ENCODE measurements at regions not wholly inside any gene's neighbourhood (a gene's known extent, or its start where the extent isn't known, plus 50 kb on each side); places are given as distances from the start of the nearest gene placed in this dataset.

DNA sequence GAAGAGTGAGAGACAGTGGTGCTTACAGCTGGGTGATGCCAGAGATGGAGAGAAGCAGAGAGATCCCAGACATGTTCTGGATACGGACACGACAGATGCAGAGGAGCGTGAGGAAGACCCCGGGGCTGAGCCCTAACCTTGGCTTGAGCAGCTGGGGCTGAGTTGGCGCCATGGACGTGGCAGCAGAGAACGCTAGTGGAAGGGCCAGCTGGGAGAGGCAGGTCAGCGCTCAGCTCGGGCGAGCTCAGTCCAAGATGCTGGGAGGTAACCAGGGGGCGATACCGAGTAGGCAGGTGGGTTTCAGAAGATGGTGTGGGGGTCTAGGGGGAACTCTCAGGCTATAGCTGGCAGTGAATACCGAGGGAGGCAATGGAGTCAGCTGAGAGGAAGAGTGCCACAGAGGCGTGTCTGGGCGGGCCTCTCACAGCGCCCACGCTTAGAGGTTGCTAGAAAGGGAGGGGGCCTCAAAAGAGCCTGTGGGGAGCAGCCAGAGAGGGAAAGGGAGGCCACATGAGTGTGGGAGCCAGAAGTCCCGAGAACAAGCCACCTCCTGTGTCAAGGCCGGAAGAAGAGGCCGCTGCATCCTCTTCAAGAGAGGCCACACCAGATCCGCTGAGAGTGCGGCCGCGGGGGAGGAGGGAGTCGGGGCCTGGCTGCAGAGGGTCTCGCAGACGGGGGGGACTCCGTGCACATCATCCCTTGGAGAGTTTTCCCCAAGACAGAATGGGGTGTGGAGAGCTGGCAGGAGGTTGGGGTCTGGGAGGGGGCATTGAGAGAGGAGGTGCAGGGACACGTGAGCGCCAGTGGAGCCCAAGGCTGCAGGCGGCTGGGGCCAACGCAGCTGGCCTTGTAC is 57.0 kb upstream of the DIO3 start:
- no peak for DNase-seq (ENCODE audit: low read depth)

DNA sequence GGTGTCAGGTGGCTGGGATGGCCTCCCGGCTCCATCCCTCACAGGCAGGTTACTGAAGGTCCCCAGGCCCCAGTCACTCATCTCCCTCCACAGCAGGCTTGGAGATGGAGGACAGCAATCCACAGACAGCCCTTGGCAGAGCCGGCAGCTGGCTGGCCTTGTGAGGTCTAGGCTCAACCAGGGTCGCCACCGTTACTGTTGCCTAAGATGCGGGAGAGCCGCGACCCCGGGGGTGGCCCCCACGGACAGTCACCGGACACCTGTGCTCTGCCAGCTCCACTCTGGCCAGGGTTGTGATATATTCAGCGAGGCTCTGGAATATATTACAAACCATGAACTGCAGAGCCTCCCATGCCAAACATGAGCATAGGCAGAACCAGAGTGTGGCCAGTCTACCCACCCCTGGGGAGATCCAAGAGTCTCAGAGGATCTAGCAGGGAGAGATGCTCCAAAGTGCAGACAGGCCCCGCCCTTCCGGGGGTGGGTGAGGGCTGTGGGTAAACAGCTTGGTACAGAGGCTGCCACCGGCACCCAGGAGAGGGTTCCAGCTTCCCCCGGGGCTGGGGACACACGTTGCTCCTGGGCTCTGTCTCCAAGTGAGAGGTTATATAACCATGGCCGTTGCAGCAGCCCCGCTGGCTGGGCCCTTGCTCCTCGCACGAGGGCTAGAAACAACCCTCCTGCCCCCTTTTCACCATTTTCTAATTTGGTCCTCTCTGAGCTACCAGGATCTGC is 55.9 kb upstream of the DIO3 start:
- DNase-seq (ENCODE audit: low read depth) = no peak

DNA sequence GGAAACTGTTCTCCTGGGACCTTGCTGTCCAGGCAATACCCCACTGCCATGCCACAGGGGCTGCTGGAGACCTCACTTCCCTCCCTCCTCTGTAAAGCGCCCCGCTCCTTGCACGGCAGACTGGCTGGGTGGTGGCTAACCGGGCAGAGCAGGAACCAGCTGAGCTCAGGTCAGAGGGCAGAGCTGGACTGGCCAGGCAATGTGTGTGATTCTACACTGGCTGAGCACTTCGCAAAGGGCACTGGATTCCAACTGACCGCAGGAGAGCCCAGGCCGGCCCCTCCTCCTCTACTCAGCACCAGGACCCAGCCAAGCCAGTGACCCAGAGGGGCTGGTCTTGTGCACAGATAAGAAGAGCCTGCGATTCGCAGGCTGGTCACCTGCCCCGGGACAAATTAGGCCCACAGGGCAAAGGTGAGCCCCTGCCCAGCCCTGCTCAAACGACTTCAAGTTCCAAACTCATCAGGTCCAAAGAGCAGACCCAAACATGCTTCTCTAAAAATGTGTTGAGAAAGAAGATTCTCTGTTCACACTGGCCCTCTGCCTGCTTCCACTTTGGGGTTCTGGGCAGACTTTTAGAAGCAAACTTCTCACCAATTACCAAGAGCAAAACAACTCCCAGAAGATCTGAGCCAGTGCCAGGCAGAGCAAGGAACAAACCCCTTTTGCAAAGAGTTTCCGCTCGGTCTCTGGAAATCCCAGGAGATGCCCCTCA is 54.9 kb upstream of the DIO3 start:
- DNase-seq (ENCODE audit: low read depth) = no peak

DNA sequence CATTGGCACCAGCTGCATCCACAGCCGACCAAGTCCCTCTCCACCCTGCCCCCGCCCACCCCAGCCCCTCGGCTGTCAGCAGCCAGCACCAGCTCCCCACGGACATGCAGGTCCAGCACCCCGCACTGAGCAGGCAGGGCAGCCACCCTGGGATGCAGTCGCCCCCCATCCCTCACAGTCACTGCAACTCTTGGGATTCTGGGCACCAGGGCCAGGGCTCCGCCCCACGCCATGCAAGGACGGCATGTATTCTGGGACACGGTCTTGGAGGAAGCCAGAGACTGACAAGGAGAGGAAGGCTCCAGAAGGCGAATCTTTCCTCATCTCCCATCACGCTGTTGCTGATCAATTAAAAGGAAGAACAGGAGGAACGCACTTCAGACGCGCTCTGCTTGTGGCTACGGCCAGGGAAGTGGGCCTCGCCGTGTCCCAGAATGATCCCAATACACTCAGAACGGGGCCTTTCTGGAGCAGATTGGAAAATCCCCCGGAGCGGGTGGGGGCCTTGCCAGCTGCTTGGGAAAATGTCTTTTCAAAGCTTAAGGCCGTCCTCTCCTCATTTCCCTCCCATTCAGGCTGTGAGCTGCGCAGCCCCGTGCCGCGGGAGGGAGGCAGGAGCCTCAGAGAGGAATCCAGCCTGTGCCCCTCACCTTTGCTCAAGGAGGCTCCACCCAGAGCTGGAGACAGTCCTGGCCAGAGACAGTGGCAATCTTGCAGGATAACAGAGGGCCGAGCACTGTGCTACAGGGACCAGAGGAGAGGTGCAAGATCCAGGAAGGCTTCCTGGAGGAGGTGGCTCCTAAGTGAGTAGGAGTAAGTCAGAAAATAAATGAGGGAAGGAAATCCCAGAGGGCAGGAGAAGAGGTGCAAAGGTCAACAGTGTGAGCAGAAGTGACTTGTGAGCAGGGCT is 54.1 kb upstream of the DIO3 start:
- no peak for DNase-seq (ENCODE audit: low read depth)

DNA sequence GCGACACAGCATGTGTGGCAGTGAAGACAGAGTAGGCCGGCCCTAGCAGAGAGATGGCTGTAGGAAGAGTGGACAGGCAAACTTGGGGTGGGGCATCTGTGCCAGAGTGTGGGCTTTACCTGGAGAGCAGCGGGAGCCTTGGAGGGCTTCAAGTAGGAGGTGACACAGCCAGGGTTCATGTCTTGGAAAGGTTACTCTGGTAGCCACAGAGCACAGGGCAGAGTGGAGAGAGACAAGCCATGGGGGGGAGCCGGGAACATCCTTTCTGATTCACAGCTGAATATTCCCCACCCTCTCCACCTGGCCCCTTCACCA is 53.5 kb upstream of the DIO3 start:
- DNase-seq (ENCODE audit: low read depth) = no peak

DNA sequence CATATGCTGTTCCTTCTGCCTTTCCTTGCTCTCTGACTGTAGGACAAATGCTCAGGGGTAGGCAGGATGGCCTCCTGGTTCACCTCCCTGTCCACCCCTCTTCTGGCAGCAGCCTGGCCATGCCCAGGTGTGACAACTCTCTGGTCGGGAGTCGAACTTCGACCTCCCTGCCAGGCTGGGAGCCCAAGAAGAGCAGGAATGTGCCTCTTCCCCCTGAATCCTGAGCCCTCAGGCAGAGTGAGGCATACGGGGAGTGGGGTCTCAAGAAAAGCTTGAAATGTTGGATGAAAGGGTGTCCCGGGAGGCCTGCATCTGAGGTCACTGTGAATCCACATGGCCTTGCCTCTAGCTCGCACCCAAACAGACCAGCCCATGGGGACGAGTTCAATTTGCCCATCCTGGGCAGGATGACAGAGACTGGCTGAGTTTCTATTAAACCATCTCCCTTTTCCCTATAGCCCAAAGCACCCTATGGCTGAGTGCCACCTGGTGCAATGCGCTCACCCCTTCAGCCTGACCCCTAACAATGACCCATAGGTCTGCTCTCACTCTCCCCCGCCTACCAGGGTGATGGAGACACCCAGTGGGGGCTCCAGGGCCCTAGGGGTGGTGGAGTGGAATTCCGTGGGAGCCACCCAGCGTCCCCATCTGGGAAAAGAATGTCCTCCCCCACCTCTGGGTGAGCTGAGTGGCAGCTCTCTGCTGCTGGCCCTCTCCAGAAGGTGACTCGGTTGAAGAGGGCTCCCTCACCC is 52.9 kb upstream of the DIO3 start:
- DNase-seq (ENCODE audit: low read depth) = no peak

DNA sequence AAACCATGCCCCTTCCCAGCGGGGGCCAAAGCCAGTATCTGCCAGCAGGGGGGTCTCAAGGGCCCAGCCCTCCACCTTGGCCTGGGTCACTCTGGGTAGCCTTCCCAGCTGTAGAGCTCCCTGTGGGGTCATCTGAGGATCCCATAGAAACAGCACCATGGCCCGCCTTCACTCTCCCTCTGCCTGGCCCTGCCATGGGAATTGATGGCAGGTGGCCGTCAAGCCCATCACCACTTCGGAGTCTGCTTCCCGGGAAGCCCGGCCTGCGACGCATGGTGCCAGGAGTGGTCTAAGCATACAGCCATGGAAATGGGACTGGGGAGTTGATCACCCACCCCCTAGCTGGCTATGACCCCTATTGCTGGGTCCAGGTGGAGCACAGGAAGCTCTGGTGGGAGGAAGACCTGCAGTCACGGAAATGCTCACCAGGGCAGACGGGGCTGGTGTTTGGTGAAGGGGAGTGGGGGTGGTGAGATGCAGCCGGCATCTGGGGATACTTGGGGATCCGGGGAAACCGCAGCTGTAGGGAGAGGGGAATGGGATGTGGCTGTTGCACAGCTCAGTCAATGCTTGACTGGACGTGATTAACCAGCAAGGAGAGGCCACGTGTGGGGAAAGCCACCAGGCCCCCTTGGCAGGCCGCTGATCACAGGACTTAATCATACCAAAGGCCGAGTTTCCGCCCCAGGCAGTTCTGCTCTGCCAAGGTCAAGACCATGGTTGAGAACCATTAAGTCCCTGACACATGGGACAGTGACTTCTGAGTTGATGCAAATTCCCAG is 52.2 kb upstream of the DIO3 start:
- DNase-seq (ENCODE audit: low read depth) = no peak

DNA sequence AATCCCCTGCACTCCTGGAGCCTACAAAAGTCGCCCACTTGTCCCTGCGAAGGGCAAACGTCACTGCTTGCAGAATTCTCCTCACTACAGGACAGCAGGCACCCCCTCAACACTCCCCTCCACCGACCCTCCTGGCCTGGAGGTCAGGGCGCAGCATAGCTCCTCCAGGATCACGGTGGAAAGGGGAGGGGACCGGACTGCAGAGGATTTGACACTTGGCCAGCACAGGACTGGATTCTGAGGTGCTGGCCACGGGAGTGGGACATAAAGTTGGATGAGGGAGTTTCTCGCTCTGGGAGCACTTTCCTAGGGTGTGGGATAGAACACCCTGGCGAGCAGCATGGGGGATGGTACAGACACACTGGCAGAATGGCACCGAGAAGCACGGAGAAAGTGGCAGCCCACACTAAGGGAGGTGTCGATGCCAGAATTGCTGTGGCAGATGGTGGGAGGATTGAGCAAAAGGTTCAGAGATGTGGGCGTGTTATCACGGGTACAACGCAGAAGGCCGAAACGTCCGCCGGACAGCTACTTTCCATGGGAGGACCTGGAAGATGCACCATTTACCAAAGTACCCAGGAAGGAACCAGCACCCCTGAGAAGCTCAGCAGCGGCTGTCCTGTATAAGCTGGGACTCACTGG is 51.4 kb upstream of the DIO3 start:
- DNase-seq (ENCODE audit: low read depth) = no peak

DNA sequence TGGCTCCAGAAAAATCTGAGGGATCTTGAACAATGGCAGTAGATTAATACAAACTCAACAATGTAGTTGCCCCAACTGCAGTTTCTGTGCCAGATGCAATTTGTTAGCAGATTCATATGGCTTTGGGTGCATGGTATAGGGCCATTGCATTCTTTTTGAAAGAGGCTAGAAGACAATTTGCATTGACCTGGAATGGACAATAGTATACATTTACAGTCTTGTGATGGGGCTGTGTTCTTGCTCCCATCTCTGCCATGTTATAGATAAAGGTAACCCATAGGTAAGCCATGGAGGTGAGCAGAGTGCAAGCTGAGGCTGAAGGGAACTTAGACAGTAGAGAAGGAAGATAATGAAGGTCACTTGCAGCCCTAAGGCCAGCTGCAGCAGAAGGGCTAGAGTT is 50.1 kb upstream of the DIO3 start:
- DNase-seq (ENCODE audit: low read depth) = no peak
